ENCODE measurements at regions not wholly inside any gene's neighbourhood (a gene's known extent, or its start where the extent isn't known, plus 50 kb on each side); places are given as distances from the start of the nearest gene placed in this dataset.

GRCh38 chr16:82560805-82561325, 65.9 kb upstream of the CDH13 start:
- intact Hi-C loops (cut with micrococcal nuclease): no loop called here

More at GRCh38 chr16:82560805-82561325, 65.9 kb upstream of the CDH13 start:
- Histone ChIP-seq H3K18ac (ENCODE audit: low read depth, low read length) (no peak overlapping the region), H3K14ac (replicated peaks; ENCODE audit: low read depth, low read length) (no peak overlapping the region), H3K4me1 (ENCODE audit: control insufficient read depth, insufficient read depth, low read length) (no peaks in the 10 kb centered on the region), H4K5ac (ENCODE audit: low read depth, low read length) (no peak overlapping the region), H2BK120ac (ENCODE audit: low read depth, low read length) (no peak overlapping the region), H3K9ac (ENCODE audit: low read depth, low read length) (no peak overlapping the region), H3K27ac (ENCODE audit: insufficient read depth, low read length) (no peak overlapping the region), H3K36me3 (ENCODE audit: control insufficient read depth, insufficient read depth, low read length) (no peaks in the 10 kb centered on the region), H2BK15ac (ENCODE audit: low read depth, low read length) (no peak overlapping the region), H2AK5ac (ENCODE audit: low read depth, low read length) (no peak overlapping the region), H2AK9ac (replicated peaks; ENCODE audit: low read depth, low read length, poor library complexity) (no peak overlapping the region), H4K8ac (ENCODE audit: low read depth in 2 of 2, low read length in 2 of 2) (no peak overlapping the region), H3K23ac (ENCODE audit: low read depth, low read length) (no peak overlapping the region), H2AFZ (replicated peaks; ENCODE audit: low read length, poor library complexity) (no peak overlapping the region), H4K91ac (ENCODE audit: insufficient read depth, low read depth, low read length) (no peak overlapping the region), H3K9me1 (ENCODE audit: insufficient read depth, low read length) (no peaks in the 10 kb centered on the region), H3K4ac (ENCODE audit: low read depth, low read length) (no peak overlapping the region), H3K56ac (ENCODE audit: extremely low read depth, insufficient read depth, low read length) (no peak overlapping the region), H3K4me2 (ENCODE audit: low read depth, low read length) (no peak overlapping the region), H2BK5ac (ENCODE audit: low read depth, low read length, poor library complexity, severe bottlenecking) (no peak overlapping the region), H3K9me3 (ENCODE audit: control insufficient read depth, insufficient read depth, low read length) (peaks cover 2% of the 10 kb centered on the region; the same call in 1 of the 2 replicates), H3K27me3 (ENCODE audit: control insufficient read depth, insufficient read depth, low read length) (no peaks in the 10 kb centered on the region), H2BK20ac (ENCODE audit: low read depth, low read length) (no peak overlapping the region), H3K79me1 (ENCODE audit: low read depth in 1 of 2, low read length in 2 of 2) (no peaks in the 10 kb centered on the region), H4K20me1 (ENCODE audit: insufficient read depth, low read length) (no peaks in the 10 kb centered on the region), H3K4me3 (ENCODE audit: insufficient read depth, low read depth, low read length) (no peak overlapping the region)
- dilution Hi-C loops (cut with HindIII; ENCODE audit: low sequenced_read_pairs, unreplicated experiment) (no loop called here), in situ Hi-C loops (cut with MboI; ENCODE audit: low sequenced_read_pairs) (no loop called here)
- ChIA-PET POLR2A (ENCODE audit: unreplicated experiment) (no interaction called here), CTCF (no interaction called here)
- no peak for TF ChIP-seq SMC3 (IDR thresholded peaks at IDR 0.05; ENCODE audit: low read depth, low read length)
- no peak for TF ChIP-seq CHD1 (IDR thresholded peaks at IDR 0.05; ENCODE audit: low read depth, low read length)
- TF ChIP-seq RCOR1 (IDR thresholded peaks at IDR 0.05; ENCODE audit: insufficient replicate concordance, low read length): no peak
- no peak for TF ChIP-seq MXI1 (IDR thresholded peaks at IDR 0.05; ENCODE audit: borderline replicate concordance, low read depth, low read length)
- no peak for TF ChIP-seq NFE2L2 (IDR thresholded peaks at IDR 0.05; ENCODE audit: low read depth, low read length)
- TF ChIP-seq BHLHE40 (IDR thresholded peaks at IDR 0.05; ENCODE audit: low read depth, low read length): no peak
- TF ChIP-seq MAFK (IDR thresholded peaks at IDR 0.05; ENCODE audit: low read depth, low read length): no peak
- no peak for TF ChIP-seq RFX5 (IDR thresholded peaks at IDR 0.05; ENCODE audit: low read depth, low read length)
- no peak for TF ChIP-seq ELK1 (IDR thresholded peaks at IDR 0.05; ENCODE audit: borderline replicate concordance, low read depth, low read length)
- TF ChIP-seq, protein P1, sequence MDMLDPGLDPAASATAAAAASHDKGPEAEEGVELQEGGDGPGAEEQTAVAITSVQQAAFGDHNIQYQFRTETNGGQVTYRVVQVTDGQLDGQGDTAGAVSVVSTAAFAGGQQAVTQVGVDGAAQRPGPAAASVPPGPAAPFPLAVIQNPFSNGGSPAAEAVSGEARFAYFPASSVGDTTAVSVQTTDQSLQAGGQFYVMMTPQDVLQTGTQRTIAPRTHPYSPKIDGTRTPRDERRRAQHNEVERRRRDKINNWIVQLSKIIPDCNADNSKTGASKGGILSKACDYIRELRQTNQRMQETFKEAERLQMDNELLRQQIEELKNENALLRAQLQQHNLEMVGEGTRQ (IDR thresholded peaks at IDR 0.05; ENCODE audit: low read depth, low read length): no peak
- TF ChIP-seq CTCF (conservative IDR thresholded peaks at IDR 0.05; ENCODE audit: low read depth, low read length): no peak
- TF ChIP-seq POLR2A (IDR thresholded peaks at IDR 0.05; ENCODE audit: low read depth, low read length): no peak
- no peak for TF ChIP-seq CEBPB (IDR thresholded peaks at IDR 0.05; ENCODE audit: low read depth, low read length)
- TF ChIP-seq MAZ (IDR thresholded peaks at IDR 0.05; ENCODE audit: borderline replicate concordance, low read depth, low read length): no peak
- TF ChIP-seq FOS (IDR thresholded peaks at IDR 0.05; ENCODE audit: low read depth, low read length): no peak
- no peak for TF ChIP-seq RAD21 (IDR thresholded peaks at IDR 0.05; ENCODE audit: low read length)
- no peak for ATAC-seq (ENCODE audit: low read depth)
- WGBS, 2 experiments (ENCODE audit: extremely low coverage in 2 of 2, insufficient read length in 1 of 2): no CpG with 5 or more reads among the region's 7 CpGs
- DNase-seq: no peak
- no TSS peak for BruUV-seq (replicated peaks)
